ENCODE measurements at regions not wholly inside any gene's neighbourhood (a gene's known extent, or its start where the extent isn't known, plus 50 kb on each side); places are given as distances from the start of the nearest gene placed in this dataset.

DNA sequence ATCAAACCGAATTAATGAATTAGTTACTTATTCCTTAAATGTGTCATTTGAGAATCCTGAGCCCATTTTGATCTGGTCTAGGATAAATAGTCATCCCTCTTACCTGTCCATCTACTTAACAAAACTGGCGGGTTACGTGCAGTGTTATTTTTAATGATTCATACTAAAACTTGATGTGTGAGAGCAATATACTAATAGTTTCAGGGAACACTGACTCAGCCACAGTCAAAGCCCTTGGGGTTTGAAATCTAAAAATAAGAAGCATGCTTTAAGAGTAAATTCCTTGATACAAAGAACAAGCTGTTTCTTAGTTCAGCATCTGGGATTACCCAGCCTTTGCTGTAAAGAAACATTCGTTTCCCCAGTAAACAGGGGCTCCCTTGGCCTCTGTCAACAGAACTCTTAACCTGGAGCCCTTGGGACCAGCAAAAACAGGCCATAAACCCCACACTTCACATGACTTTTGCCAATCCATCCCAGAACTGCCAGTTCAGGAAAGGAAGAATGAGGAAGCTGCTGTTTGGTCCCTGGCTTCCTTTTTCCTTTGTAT lies 370.6 kb upstream of the IGFBP3 start:
- Mint-ChIP-seq H3K36me3 (ENCODE audit: low read depth) (no peaks in the 10 kb centered on the region), H3K27ac (no peak overlapping the region), H3K4me1 (ENCODE audit: low read depth) (no peaks in the 10 kb centered on the region), H3K27me3 (ENCODE audit: low read depth) (no peaks in the 10 kb centered on the region), H3K4me3 (no peak overlapping the region), H3K9me3 (no peaks in the 10 kb centered on the region)
- intact Hi-C loops (cut with micrococcal nuclease) = no loop called here
- no peak for DNase-seq
- CTCF ChIA-PET = no interaction called here

- Mint-ChIP-seq H3K36me3 (ENCODE audit: low read depth) (no peaks in the 10 kb centered on the region), H3K4me3 (no peak overlapping the region), H3K9me3 (no peaks in the 10 kb centered on the region), H3K27ac (no peak overlapping the region), H3K4me1 (ENCODE audit: low read depth) (no peaks in the 10 kb centered on the region), H3K27me3 (ENCODE audit: low read depth) (no peaks in the 10 kb centered on the region)
- intact Hi-C loops (cut with micrococcal nuclease) = no loop called here
- no peak for DNase-seq
- CTCF ChIA-PET = no interaction called here
Observed at GRCh38 chr7:46291050-46291438, 370.0 kb upstream of the IGFBP3 start.

DNA sequence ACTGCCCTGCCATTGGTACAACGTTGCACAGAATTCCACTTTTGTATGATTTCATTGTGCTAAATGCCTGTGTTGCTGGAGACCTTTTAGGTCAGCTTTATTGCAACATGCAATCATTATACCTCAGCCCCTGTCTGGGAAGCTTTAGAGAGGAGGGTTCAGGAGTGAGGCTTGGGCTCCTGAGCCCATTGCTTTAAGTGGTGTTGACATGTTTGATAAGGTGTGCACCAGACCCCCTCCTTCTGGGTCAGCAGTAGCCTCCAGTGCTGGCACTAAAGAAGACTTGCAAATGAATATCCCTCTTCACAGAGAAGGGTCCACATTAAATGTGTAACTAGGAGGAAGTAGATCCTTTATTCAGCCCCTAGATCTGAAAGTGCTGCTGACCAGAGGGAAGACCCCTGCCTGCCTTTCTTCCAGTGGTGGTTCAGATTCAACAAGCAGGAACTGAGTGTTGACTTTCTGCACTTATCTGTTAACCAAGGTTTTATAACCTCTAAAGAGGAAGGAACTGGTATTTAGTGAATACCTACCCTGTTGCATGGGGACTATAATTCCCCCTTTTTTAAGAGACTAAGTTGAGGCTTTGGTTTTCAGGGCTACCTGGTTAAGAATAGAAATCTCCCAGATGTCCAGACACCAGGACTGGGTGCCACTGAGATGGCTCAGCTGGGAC lies 369.4 kb upstream of the IGFBP3 start:
- no peaks in the 10 kb centered on the region for H3K4me1 Mint-ChIP-seq (ENCODE audit: low read depth)
- CTCF ChIA-PET = no interaction called here
- no peak overlapping the region for H3K4me3 Mint-ChIP-seq
- intact Hi-C loops (cut with micrococcal nuclease) = no loop called here
- no peak overlapping the region for H3K27ac Mint-ChIP-seq
- no peak for DNase-seq
- no peaks in the 10 kb centered on the region for H3K36me3 Mint-ChIP-seq (ENCODE audit: low read depth)
- no peaks in the 10 kb centered on the region for H3K9me3 Mint-ChIP-seq
- H3K27me3 Mint-ChIP-seq (ENCODE audit: low read depth) = no peaks in the 10 kb centered on the region

DNA sequence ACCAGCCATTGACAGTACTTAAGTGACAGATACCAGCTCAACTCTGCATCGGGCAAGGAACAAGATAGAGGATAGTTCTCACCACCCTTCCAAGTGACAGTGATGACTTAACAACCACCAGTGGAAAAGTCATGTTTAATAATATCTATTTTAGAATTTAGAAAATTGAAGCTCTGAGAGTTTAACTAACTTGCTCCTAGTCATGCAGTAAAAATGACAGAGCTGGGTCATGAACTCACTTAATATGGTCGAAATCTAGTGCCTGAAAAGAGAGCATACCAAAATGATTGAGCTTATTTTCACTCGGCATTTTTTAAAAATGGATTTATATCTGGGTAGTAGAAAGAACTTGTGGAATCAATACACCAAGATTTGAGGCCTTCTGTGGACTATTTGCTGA lies 367.8 kb upstream of the IGFBP3 start:
- CTCF ChIA-PET = interaction anchor here (0.6 kb wide), 1 partner anchor 369 kb away, joined by 5 read pairs; no protein-coding TSS in a partner anchor
- no peak overlapping the region for H3K27ac Mint-ChIP-seq
- intact Hi-C loops (cut with micrococcal nuclease) = no loop called here
- H3K27me3 Mint-ChIP-seq (ENCODE audit: low read depth) = no peaks in the 10 kb centered on the region
- H3K36me3 Mint-ChIP-seq (ENCODE audit: low read depth) = no peaks in the 10 kb centered on the region
- H3K4me3 Mint-ChIP-seq = no peak overlapping the region
- no peaks in the 10 kb centered on the region for H3K9me3 Mint-ChIP-seq
- H3K4me1 Mint-ChIP-seq (ENCODE audit: low read depth) = no peaks in the 10 kb centered on the region
- no peak for DNase-seq

DNA sequence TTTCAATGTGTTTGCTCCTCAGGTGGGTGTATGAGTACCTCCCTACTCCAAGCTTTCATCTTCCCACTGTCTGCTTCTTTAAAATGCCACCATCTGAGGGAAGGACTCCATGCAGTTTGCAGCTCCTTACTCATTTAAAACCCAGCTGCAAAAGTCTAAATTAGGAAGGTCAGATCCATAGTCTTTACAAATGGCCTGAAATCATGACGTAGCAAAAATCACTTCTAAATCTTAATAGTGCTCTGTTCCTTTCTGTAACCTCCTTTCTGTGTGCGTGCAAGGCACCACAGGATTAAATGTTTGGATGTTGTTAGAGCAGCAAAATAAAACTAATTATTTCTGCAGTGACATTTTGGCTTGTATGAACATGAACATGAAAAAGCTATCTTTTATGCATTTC lies 366.9 kb upstream of the IGFBP3 start:
- intact Hi-C loops (cut with micrococcal nuclease) = no loop called here
- Mint-ChIP-seq H3K4me3 (no peak overlapping the region), H3K27ac (no peak overlapping the region), H3K9me3 (no peaks in the 10 kb centered on the region), H3K4me1 (ENCODE audit: low read depth) (no peaks in the 10 kb centered on the region), H3K36me3 (ENCODE audit: low read depth) (no peaks in the 10 kb centered on the region), H3K27me3 (ENCODE audit: low read depth) (no peaks in the 10 kb centered on the region)
- no peak for DNase-seq
- CTCF ChIA-PET = no interaction called here

- no peak for DNase-seq
- Mint-ChIP-seq H3K36me3 (ENCODE audit: low read depth) (no peaks in the 10 kb centered on the region), H3K27me3 (ENCODE audit: low read depth) (no peaks in the 10 kb centered on the region), H3K9me3 (no peaks in the 10 kb centered on the region), H3K4me3 (no peak overlapping the region), H3K27ac (no peak overlapping the region), H3K4me1 (ENCODE audit: low read depth) (no peaks in the 10 kb centered on the region)
- CTCF ChIA-PET = interaction anchor here (0.5 kb wide), 1 partner anchor 174 kb away, joined by 5 read pairs; no protein-coding TSS in a partner anchor
- intact Hi-C loops (cut with micrococcal nuclease) = no loop called here
Observed at GRCh38 chr7:46286957-46287356, 365.9 kb upstream of the IGFBP3 start.

GRCh38 chr7:46286356-46286755 lies 365.3 kb upstream of the IGFBP3 start:
- no peaks in the 10 kb centered on the region for H3K9me3 Mint-ChIP-seq
- CTCF ChIA-PET = no interaction called here
- no peak overlapping the region for H3K27ac Mint-ChIP-seq
- no peak for DNase-seq
- H3K4me1 Mint-ChIP-seq (ENCODE audit: low read depth) = no peaks in the 10 kb centered on the region
- no peaks in the 10 kb centered on the region for H3K27me3 Mint-ChIP-seq (ENCODE audit: low read depth)
- intact Hi-C loops (cut with micrococcal nuclease) = no loop called here
- no peaks in the 10 kb centered on the region for H3K36me3 Mint-ChIP-seq (ENCODE audit: low read depth)
- no peak overlapping the region for H3K4me3 Mint-ChIP-seq

GRCh38 chr7:46285878-46286277 lies 364.8 kb upstream of the IGFBP3 start:
- intact Hi-C loops (cut with micrococcal nuclease) = no loop called here
- no peak overlapping the region for H3K27ac Mint-ChIP-seq
- no peaks in the 10 kb centered on the region for H3K27me3 Mint-ChIP-seq (ENCODE audit: low read depth)
- no peak overlapping the region for H3K4me3 Mint-ChIP-seq
- H3K36me3 Mint-ChIP-seq (ENCODE audit: low read depth) = no peaks in the 10 kb centered on the region
- no peak for DNase-seq
- CTCF ChIA-PET = no interaction called here
- H3K4me1 Mint-ChIP-seq (ENCODE audit: low read depth) = no peaks in the 10 kb centered on the region
- no peaks in the 10 kb centered on the region for H3K9me3 Mint-ChIP-seq

DNA sequence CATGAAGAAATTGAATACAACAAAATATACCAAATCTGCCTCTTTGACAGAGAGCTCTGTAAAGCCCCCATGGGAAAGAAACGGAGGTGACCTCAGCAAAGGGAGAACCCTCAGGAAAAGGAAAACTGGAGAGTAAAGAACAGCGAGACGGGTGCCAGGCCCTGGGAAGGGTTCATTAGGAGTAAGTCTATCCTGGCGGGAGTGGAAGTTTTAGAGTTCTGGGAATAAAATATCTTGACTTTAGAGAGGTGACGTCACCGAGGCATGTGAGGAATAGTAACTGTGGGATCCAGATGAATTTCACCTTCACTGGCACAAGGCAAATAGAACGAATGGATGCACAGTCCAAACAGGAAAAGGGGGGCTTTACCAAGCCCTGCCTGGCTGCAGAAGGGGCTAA lies 362.8 kb upstream of the IGFBP3 start:
- no peaks in the 10 kb centered on the region for H3K4me1 Mint-ChIP-seq (ENCODE audit: low read depth)
- intact Hi-C loops (cut with micrococcal nuclease) = no loop called here
- H3K4me3 Mint-ChIP-seq = no peak overlapping the region
- CTCF ChIA-PET = no interaction called here
- no peak for DNase-seq
- no peaks in the 10 kb centered on the region for H3K27me3 Mint-ChIP-seq (ENCODE audit: low read depth)
- no peaks in the 10 kb centered on the region for H3K36me3 Mint-ChIP-seq (ENCODE audit: low read depth)
- H3K9me3 Mint-ChIP-seq = no peaks in the 10 kb centered on the region
- no peak overlapping the region for H3K27ac Mint-ChIP-seq

DNA sequence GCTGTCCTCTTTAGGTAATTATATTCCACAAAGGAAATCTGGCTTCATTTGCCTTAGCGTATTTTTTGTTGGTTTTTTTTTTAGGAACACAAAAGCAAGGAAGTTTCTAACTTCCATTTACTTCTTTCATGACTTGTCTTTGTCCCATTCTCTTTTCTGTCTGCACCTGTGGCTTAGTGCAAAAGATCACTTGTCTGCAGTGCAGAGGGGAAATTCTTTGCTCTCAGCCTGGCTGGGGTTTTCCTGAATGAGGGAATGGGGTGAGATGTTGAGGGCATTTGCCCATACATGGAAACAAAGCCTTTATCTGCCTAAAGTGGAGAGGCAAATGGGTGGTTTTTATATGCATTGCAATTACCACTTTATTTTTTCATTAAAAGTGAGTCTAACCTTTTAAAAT lies 361.1 kb upstream of the IGFBP3 start:
- Mint-ChIP-seq H3K36me3 (ENCODE audit: low read depth) (no peaks in the 10 kb centered on the region), H3K4me3 (no peak overlapping the region), H3K27me3 (ENCODE audit: low read depth) (no peaks in the 10 kb centered on the region), H3K27ac (no peak overlapping the region), H3K4me1 (ENCODE audit: low read depth) (no peaks in the 10 kb centered on the region), H3K9me3 (peaks cover 1% of the 10 kb centered on the region)
- no peak for DNase-seq
- CTCF ChIA-PET = no interaction called here
- intact Hi-C loops (cut with micrococcal nuclease) = no loop called here

GRCh38 chr7:46281071-46281470 lies 360.0 kb upstream of the IGFBP3 start:
- Mint-ChIP-seq H3K4me1 (ENCODE audit: low read depth) (no peaks in the 10 kb centered on the region), H3K36me3 (ENCODE audit: low read depth) (no peaks in the 10 kb centered on the region), H3K27ac (no peak overlapping the region), H3K4me3 (no peak overlapping the region), H3K27me3 (ENCODE audit: low read depth) (no peaks in the 10 kb centered on the region), H3K9me3 (peaks cover 1% of the 10 kb centered on the region)
- CTCF ChIA-PET = interaction anchor here (0.6 kb wide), 1 partner anchor 9 kb away, joined by 4 read pairs; no protein-coding TSS in a partner anchor
- DNase-seq = no peak
- intact Hi-C loops (cut with micrococcal nuclease) = no loop called here

DNA sequence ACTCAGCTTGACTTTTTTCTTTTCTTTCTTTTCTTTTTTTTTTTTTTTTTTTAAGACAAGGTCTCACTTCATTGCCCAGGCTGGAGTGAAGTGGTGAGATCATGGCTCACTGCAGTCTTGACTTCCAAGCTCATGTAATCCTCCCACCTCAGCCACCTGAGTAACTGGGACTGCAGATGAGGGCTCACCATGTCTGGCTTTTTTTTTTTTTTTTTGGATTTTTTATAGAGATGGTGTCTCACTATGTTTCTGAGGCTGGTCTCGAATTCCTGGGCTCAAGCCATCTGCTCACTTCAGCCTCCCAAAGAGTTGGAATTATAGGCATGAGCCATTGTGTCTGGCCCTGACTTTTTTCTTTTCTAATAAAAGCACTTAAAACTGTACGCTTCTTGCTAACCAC lies 358.2 kb upstream of the IGFBP3 start:
- H3K27me3 Mint-ChIP-seq (ENCODE audit: low read depth) = no peaks in the 10 kb centered on the region
- no peak for DNase-seq
- H3K4me1 Mint-ChIP-seq (ENCODE audit: low read depth) = no peaks in the 10 kb centered on the region
- intact Hi-C loops (cut with micrococcal nuclease) = no loop called here
- CTCF ChIA-PET = no interaction called here
- no peak overlapping the region for H3K4me3 Mint-ChIP-seq
- no peak overlapping the region for H3K27ac Mint-ChIP-seq
- no peaks in the 10 kb centered on the region for H3K36me3 Mint-ChIP-seq (ENCODE audit: low read depth)
- H3K9me3 Mint-ChIP-seq = peaks cover 1% of the 10 kb centered on the region

- H3K4me3 Mint-ChIP-seq = no peak overlapping the region
- CTCF ChIA-PET = no interaction called here
- H3K27ac Mint-ChIP-seq = no peak overlapping the region
- H3K27me3 Mint-ChIP-seq (ENCODE audit: low read depth) = no peaks in the 10 kb centered on the region
- H3K4me1 Mint-ChIP-seq (ENCODE audit: low read depth) = no peaks in the 10 kb centered on the region
- H3K9me3 Mint-ChIP-seq = peaks cover 18% of the 10 kb centered on the region
- no peak for DNase-seq
- intact Hi-C loops (cut with micrococcal nuclease) = no loop called here
- no peaks in the 10 kb centered on the region for H3K36me3 Mint-ChIP-seq (ENCODE audit: low read depth)
Observed at GRCh38 chr7:46264646-46265045, 343.6 kb upstream of the IGFBP3 start.

Measured in activated naive CD4-positive, alpha-beta T cell treated with anti-CD3 and anti-CD28 coated beads for 36 hours (primary cell).